HepG2 (cell line): ENCODE measurements at regions not wholly inside any gene's neighbourhood (a gene's known extent, or its start where the extent isn't known, plus 50 kb on each side); places are given as distances from the start of the nearest gene placed in this dataset.

ENCODE experiments used
- ATAC-seq: fragments of 200-7000 bp; cut with Tn5 transposase; 3 replicates; pipeline ENCODE4 v1.9.1; 2020; ENCODE audit warnings: mild to moderate bottlenecking, moderate library complexity
- BruUV-seq: library from RNA; stranded (reverse); fragments of 400-500 nt; replicated peaks from 2 replicates; lab custom pipeline; 2021; lab: Mats Ljungman, UMichigan
- CTCF ChIA-PET: fragments of 300-600 bp; formaldehyde crosslinking; extraction: SDS; loops from one replicate; lab custom pipeline; 2021; ENCODE audit warnings: low total read pairs, inconsistent platforms, low intra/inter-chr PET ratio; lab: Yijun Ruan, JAX
- POLR2A ChIA-PET: fragments of 350-600 bp; sonication (Branson Sonifier 250); formaldehyde crosslinking; loops from one replicate; lab custom pipeline; 2020; ENCODE audit warnings: antibody characterized with exemption, inconsistent platforms; lab: Yijun Ruan, JAX
- DNase-seq: peaks from one replicate; pipeline ENCODE4 v3.0.0-alpha.2; 2015; ENCODE audit warnings: low spot score
- FAIRE-seq: peaks from 3 replicates; lab custom pipeline; 2011; peaks lifted over from hg19 to GRCh38; lab: Jason Lieb, UNC
- H2AFZ ChIP-seq: one replicate; pipeline ENCODE4 v1.6.1; 2011; ENCODE audit warnings: low read length, inconsistent platforms
- H3K27ac ChIP-seq: fragments of 300-600 bp; 3 replicates; pipeline ENCODE4 v1.8.0; 2011; ENCODE audit warnings: mixed run types, mild to moderate bottlenecking, mixed read lengths, low read length, inconsistent platforms; ENCODE audit not compliant: insufficient read depth; ENCODE audit errors: extremely low read length
- H3K27me3 ChIP-seq, 2 experiments: fragments of 200-600 bp in 1 of 2; 2 replicates in 1 of 2; 3 replicates in 1 of 2; pipeline versions ENCODE4 v1.6.0 to v1.8.0; 2011; ENCODE audit warnings: low read length in 2 of 2, mild to moderate bottlenecking in 2 of 2, moderate library complexity in 2 of 2, inconsistent platforms in 1 of 2; ENCODE audit not compliant: insufficient read depth in 2 of 2, control insufficient read depth in 1 of 2
- H3K36me3 ChIP-seq, 2 experiments: fragments of 200-600 bp in 1 of 2; replicated peaks in 1 of 2; 2 replicates in 1 of 2; 3 replicates in 1 of 2; pipeline versions ENCODE4 v1.5.1 to v1.8.0; 2011; ENCODE audit warnings: low read length in 2 of 2, inconsistent platforms in 1 of 2; ENCODE audit not compliant: insufficient read depth in 2 of 2, control insufficient read depth in 1 of 2
- H3K4me1 ChIP-seq: 2 replicates; pipeline ENCODE4 v1.5.1; 2012; ENCODE audit warnings: low read length, inconsistent platforms; ENCODE audit not compliant: insufficient read depth
- H3K4me2 ChIP-seq: 2 replicates; pipeline ENCODE4 v1.6.0; 2011; ENCODE audit warnings: low read depth, low read length, inconsistent platforms
- H3K4me3 ChIP-seq, 3 experiments: fragments of 200-600 bp in 1 of 3; sonication (generic), shearing (Covaris generic) in 1 of 3; replicated peaks in 1 of 3; 2 replicates each; pipeline ENCODE4 v1.5.1; 2011 to 2016; ENCODE audit warnings: low read length in 3 of 3, inconsistent platforms in 2 of 3, low read depth in 2 of 3, mild to moderate bottlenecking in 2 of 3, control low read depth in 1 of 3, mixed read lengths in 1 of 3; ENCODE audit not compliant: insufficient read depth in 1 of 3
- H3K79me2 ChIP-seq: one replicate; pipeline ENCODE4 v1.6.1; 2011; ENCODE audit warnings: low read length, inconsistent platforms; ENCODE audit not compliant: insufficient read depth
- H3K9ac ChIP-seq: 2 replicates; pipeline ENCODE4 v1.6.0; 2011; ENCODE audit warnings: mild to moderate bottlenecking, low read depth, low read length, inconsistent platforms; ENCODE audit not compliant: insufficient read depth
- H3K9me3 ChIP-seq: 2 replicates; pipeline ENCODE4 v1.5.1; 2012; ENCODE audit warnings: mild to moderate bottlenecking, low read length
- H4K20me1 ChIP-seq: 2 replicates; pipeline ENCODE4 v1.6.0; 2011; ENCODE audit warnings: inconsistent platforms, mild to moderate bottlenecking, low read length, moderate library complexity; ENCODE audit not compliant: insufficient read depth
- CSRNP1 ChIP-seq: sonication (generic); formaldehyde crosslinking; IDR thresholded peaks from 2 replicates; pipeline ENCODE4 v1.8.1; 2023; ENCODE audit warnings: mild to moderate bottlenecking, missing genetic modification reagents
- FOSL2 ChIP-seq: sonication (generic); formaldehyde crosslinking; IDR thresholded peaks from 2 replicates; pipeline ENCODE4 v1.4.0; 2020; ENCODE audit warnings: missing genetic modification reagents
- KDM2A ChIP-seq: sonication (generic); formaldehyde crosslinking; IDR thresholded peaks from 2 replicates; pipeline ENCODE4 v1.4.0; 2020; ENCODE audit warnings: low read depth, missing genetic modification reagents, borderline replicate concordance
- MBD4 ChIP-seq: IDR thresholded peaks from 2 replicates; pipeline ENCODE4 v1.6.1; 2012; ENCODE audit warnings: low read length, inconsistent platforms, borderline replicate concordance
- MIXL1 ChIP-seq: IDR thresholded peaks from 2 replicates; pipeline ENCODE4 v1.6.1; 2016
- RNF2 ChIP-seq: fragments of 450-650 bp; conservative IDR thresholded peaks from 2 replicates; pipeline ENCODE4 v1.6.1; 2016; ENCODE audit warnings: low read depth
- STAG1 ChIP-seq: sonication (generic); formaldehyde crosslinking; IDR thresholded peaks from 2 replicates; pipeline ENCODE4 v1.4.0; 2020; ENCODE audit warnings: missing genetic modification reagents
- ZBTB39 ChIP-seq: sonication (generic); formaldehyde crosslinking; IDR thresholded peaks from 2 replicates; pipeline ENCODE4 v1.5.0; 2020; ENCODE audit warnings: missing genetic modification reagents
- ZNF251 ChIP-seq: sonication (generic); formaldehyde crosslinking; IDR thresholded peaks from 2 replicates; pipeline ENCODE4 v1.9.0; 2021; ENCODE audit warnings: mild to moderate bottlenecking, missing genetic modification reagents
- ZNF382 ChIP-seq: sonication (generic); formaldehyde crosslinking; IDR thresholded peaks from 2 replicates; pipeline ENCODE4 v1.5.0; 2020; ENCODE audit warnings: missing genetic modification reagents, mild to moderate bottlenecking, borderline replicate concordance
- ZNF501 ChIP-seq: sonication (generic); formaldehyde crosslinking; IDR thresholded peaks from 2 replicates; pipeline ENCODE4 v1.5.1; 2020; ENCODE audit warnings: mild to moderate bottlenecking, moderate library complexity, missing genetic modification reagents
- ZNF775 ChIP-seq: sonication (generic); formaldehyde crosslinking; IDR thresholded peaks from 2 replicates; pipeline ENCODE4 v1.4.0; 2020; ENCODE audit warnings: missing genetic modification reagents, mild to moderate bottlenecking, moderate library complexity, borderline replicate concordance
- WGBS: methylation state at CpG from one replicate; pipeline ENCODE4 v1.1.6; 2017; ENCODE audit warnings: low lambda C conversion rate; 5-methylcytosine and 5-hydroxymethylcytosine counted together
- in situ Hi-C: cut with HindIII; loops from 2 replicates; pipeline ENCODE4 v1.10.0; 2017; ENCODE audit warnings: low pct_unique_long_range_greater_than_20kb; ENCODE audit not compliant: extremely low pct_ligation_motif_present
- intact Hi-C: fragments of 100-400 bp; cut with micrococcal nuclease; formaldehyde crosslinking; loops from one replicate; pipeline ENCODE4 v1.10.0; 2022; ENCODE audit not compliant: unreplicated experiment
- TF ChIP-seq, protein P1 (sequence below): sonication (generic); formaldehyde crosslinking; IDR thresholded peaks from 2 replicates; pipeline ENCODE4 v1.5.0; 2020; ENCODE audit warnings: mild to moderate bottlenecking, missing genetic modification reagents, moderate library complexity
- TF ChIP-seq, protein P2 (sequence below), 2 experiments: sonication (generic) in 1 of 2; formaldehyde crosslinking in 1 of 2; IDR thresholded peaks; 2 replicates each; pipeline versions ENCODE4 v1.4.0 to v1.6.1; 2018 to 2020; ENCODE audit warnings: missing genetic modification reagents in 2 of 2, borderline replicate concordance in 1 of 2, low read depth in 1 of 2, mild to moderate bottlenecking in 1 of 2, missing biosample characterization in 1 of 2
- TF ChIP-seq, protein P3 (sequence below): sonication (generic); formaldehyde crosslinking; conservative IDR thresholded peaks from 2 replicates; pipeline ENCODE4 v1.4.0; 2020; ENCODE audit warnings: missing genetic modification reagents

- in situ Hi-C loops, result loop anchor here (10.0 kb wide), 1 partner anchor 226 kb away; no protein-coding TSS in a partner anchor
- TF ChIP-seq ZNF251 (CRISPR knock-in tag) (no peak), FOSL2 (peak; percentile 56), ZNF382 (CRISPR knock-in tag) (no peak), KDM2A (CRISPR knock-in tag) (peak; percentile 26; the same call in 1 of the 2 replicates), ZNF501 (CRISPR knock-in tag) (no peak), STAG1 (CRISPR knock-in tag) (peak; percentile 58), MIXL1 (CRISPR knock-in tag) (0 out of 2 replicates have a peak, but pooled peaks have one; percentile 28), ZBTB39 (CRISPR knock-in tag) (no peak), RNF2 (no peak), CSRNP1 (CRISPR knock-in tag) (no peak), ZNF775 (CRISPR knock-in tag) (no peak), MBD4 (no peak)
- TF ChIP-seq, protein P1, sequence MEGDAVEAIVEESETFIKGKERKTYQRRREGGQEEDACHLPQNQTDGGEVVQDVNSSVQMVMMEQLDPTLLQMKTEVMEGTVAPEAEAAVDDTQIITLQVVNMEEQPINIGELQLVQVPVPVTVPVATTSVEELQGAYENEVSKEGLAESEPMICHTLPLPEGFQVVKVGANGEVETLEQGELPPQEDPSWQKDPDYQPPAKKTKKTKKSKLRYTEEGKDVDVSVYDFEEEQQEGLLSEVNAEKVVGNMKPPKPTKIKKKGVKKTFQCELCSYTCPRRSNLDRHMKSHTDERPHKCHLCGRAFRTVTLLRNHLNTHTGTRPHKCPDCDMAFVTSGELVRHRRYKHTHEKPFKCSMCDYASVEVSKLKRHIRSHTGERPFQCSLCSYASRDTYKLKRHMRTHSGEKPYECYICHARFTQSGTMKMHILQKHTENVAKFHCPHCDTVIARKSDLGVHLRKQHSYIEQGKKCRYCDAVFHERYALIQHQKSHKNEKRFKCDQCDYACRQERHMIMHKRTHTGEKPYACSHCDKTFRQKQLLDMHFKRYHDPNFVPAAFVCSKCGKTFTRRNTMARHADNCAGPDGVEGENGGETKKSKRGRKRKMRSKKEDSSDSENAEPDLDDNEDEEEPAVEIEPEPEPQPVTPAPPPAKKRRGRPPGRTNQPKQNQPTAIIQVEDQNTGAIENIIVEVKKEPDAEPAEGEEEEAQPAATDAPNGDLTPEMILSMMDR (CRISPR knock-in tag), result peak; percentile 69
- TF ChIP-seq, protein P2, sequence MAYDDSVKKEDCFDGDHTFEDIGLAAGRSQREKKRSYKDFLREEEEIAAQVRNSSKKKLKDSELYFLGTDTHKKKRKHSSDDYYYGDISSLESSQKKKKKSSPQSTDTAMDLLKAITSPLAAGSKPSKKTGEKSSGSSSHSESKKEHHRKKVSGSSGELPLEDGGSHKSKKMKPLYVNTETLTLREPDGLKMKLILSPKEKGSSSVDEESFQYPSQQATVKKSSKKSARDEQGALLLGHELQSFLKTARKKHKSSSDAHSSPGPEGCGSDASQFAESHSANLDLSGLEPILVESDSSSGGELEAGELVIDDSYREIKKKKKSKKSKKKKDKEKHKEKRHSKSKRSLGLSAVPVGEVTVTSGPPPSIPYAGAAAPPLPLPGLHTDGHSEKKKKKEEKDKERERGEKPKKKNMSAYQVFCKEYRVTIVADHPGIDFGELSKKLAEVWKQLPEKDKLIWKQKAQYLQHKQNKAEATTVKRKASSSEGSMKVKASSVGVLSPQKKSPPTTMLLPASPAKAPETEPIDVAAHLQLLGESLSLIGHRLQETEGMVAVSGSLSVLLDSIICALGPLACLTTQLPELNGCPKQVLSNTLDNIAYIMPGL (CRISPR knock-in tag; IDR thresholded peaks at IDR 0.05; ENCODE audit: borderline replicate concordance in 1 of 2, low read depth in 1 of 2), result no peak
- TF ChIP-seq, protein P3, sequence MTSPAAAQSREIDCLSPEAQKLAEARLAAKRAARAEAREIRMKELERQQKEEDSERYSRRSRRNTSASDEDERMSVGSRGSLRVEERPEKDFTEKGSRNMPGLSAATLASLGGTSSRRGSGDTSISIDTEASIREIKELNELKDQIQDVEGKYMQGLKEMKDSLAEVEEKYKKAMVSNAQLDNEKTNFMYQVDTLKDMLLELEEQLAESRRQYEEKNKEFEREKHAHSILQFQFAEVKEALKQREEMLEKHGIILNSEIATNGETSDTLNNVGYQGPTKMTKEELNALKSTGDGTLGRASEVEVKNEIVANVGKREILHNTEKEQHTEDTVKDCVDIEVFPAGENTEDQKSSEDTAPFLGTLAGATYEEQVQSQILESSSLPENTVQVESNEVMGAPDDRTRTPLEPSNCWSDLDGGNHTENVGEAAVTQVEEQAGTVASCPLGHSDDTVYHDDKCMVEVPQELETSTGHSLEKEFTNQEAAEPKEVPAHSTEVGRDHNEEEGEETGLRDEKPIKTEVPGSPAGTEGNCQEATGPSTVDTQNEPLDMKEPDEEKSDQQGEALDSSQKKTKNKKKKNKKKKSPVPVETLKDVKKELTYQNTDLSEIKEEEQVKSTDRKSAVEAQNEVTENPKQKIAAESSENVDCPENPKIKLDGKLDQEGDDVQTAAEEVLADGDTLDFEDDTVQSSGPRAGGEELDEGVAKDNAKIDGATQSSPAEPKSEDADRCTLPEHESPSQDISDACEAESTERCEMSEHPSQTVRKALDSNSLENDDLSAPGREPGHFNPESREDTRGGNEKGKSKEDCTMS (CRISPR knock-in tag), result no peak
Observed at GRCh38 chr4:114180481-114180880, 201.0 kb upstream of the ARSJ start.

More at GRCh38 chr4:114180481-114180880, 201.0 kb upstream of the ARSJ start:
- peak; percentile 25 for DNase-seq
- no TSS peak for BruUV-seq
- no peak overlapping the region for H2AFZ ChIP-seq
- ATAC-seq, result peak; percentile 95
- H3K79me2 ChIP-seq, result no peaks in the 10 kb centered on the region
- no peak overlapping the region for H3K4me3 ChIP-seq
- no peaks in the 10 kb centered on the region for H3K27me3 ChIP-seq
- no peak overlapping the region for H3K27ac ChIP-seq
- intact Hi-C loops, result loop anchor here (10.0 kb wide), 1 partner anchor 786 kb away; no protein-coding TSS in a partner anchor
- peaks cover 12% of the 10 kb centered on the region; the same call in 1 of the 2 replicates for H3K9me3 ChIP-seq
- no peaks in the 10 kb centered on the region for H3K36me3 ChIP-seq
- WGBS, result 10% methylated on average over 5 of the region's 6 CpGs
- no peaks in the 10 kb centered on the region for H4K20me1 ChIP-seq
- ChIA-PET POLR2A (no interaction called here), CTCF (interaction anchor here (1.5 kb wide), 1 partner anchor 228 kb away, joined by 6 read pairs; no protein-coding TSS in a partner anchor)
- no peak overlapping the region for H3K4me2 ChIP-seq
- H3K4me1 ChIP-seq, result no peaks in the 10 kb centered on the region
- peak; percentile 46 for FAIRE-seq
- no peak overlapping the region for H3K9ac ChIP-seq
